H1 (cell line): ENCODE measurements at regions not wholly inside any gene's neighbourhood (a gene's known extent, or its start where the extent isn't known, plus 50 kb on each side); places are given as distances from the start of the nearest gene placed in this dataset.

ENCODE experiments used
- CTCF ChIA-PET: fragments of 300-600 bp; sonication (Branson Sonifier 250); formaldehyde crosslinking; loops from one replicate; lab custom pipeline; 2021; ENCODE audit not compliant: partially characterized antibody; lab: Charles Lee
- POLR2A ChIA-PET: fragments of 300-600 bp; sonication (Branson Sonifier 250); formaldehyde crosslinking; loops from one replicate; lab custom pipeline; 2021; ENCODE audit warnings: inconsistent platforms; ENCODE audit not compliant: partially characterized antibody; lab: Charles Lee
- DNase-seq, 2 experiments: peaks; one replicate each; pipeline versions ENCODE4 v3.0.0 to v3.0.0-alpha.2; 2010 to 2022; ENCODE audit warnings: low spot score in 2 of 2, low read depth in 1 of 2, mixed read lengths in 1 of 2
- FAIRE-seq: peaks from 2 replicates; lab custom pipeline; 2011; peaks lifted over from hg19 to GRCh38; lab: Jason Lieb, UNC
- H2AFZ ChIP-seq: 2 replicates; pipeline ENCODE4 v1.8.1; 2012; ENCODE audit warnings: low read length, inconsistent platforms
- H2AK5ac ChIP-seq: 2 replicates; pipeline ENCODE4 v1.6.1; 2013; ENCODE audit warnings: low read depth, low read length
- H2BK120ac ChIP-seq: replicated peaks from 2 replicates; pipeline ENCODE3; 2013; ENCODE audit warnings: low read depth, low read length, inconsistent platforms
- H2BK12ac ChIP-seq: 2 replicates; pipeline ENCODE4 v1.6.1; 2013; ENCODE audit warnings: low read depth, low read length
- H2BK15ac ChIP-seq: 2 replicates; pipeline ENCODE4 v1.6.1; 2013; ENCODE audit warnings: low read length
- H2BK20ac ChIP-seq: 2 replicates; pipeline ENCODE4 v1.6.1; 2013; ENCODE audit warnings: low read length
- H2BK5ac ChIP-seq: 2 replicates; pipeline ENCODE4 v1.6.1; 2013; ENCODE audit warnings: low read depth, low read length
- H3K14ac ChIP-seq: 2 replicates; pipeline ENCODE4 v1.6.1; 2013; ENCODE audit warnings: inconsistent platforms; ENCODE audit not compliant: insufficient read length
- H3K18ac ChIP-seq: 2 replicates; pipeline ENCODE4 v1.6.1; 2013; ENCODE audit warnings: low read length; ENCODE audit errors: extremely low read depth
- H3K23ac ChIP-seq: 2 replicates; pipeline ENCODE4 v1.6.1; 2013; ENCODE audit warnings: inconsistent platforms; ENCODE audit not compliant: insufficient read length
- H3K23me2 ChIP-seq: 2 replicates; pipeline ENCODE4 v1.6.1; 2013; ENCODE audit warnings: low read depth, low read length
- H3K27ac ChIP-seq: 2 replicates; pipeline ENCODE4 v1.6.1; 2011; ENCODE audit warnings: low read depth, low read length, inconsistent platforms
- H3K27me3 ChIP-seq, 4 experiments: replicated peaks in 1 of 4; 1 replicate in 1 of 4; 2 replicates in 3 of 4; pipeline versions ENCODE4 v1.6.1 to v1.8.1; 2011 to 2013; ENCODE audit warnings: low read length in 3 of 4, mild to moderate bottlenecking in 3 of 4, inconsistent platforms in 2 of 4, mixed read lengths in 2 of 4, moderate library complexity in 1 of 4; ENCODE audit not compliant: control insufficient read depth in 3 of 4, insufficient read depth in 3 of 4; ENCODE audit errors: extremely low read depth in 1 of 4
- H3K36me3 ChIP-seq, 4 experiments: 2 replicates each; pipeline versions ENCODE4 v1.6.1 to v1.8.1; 2011 to 2013; ENCODE audit warnings: mild to moderate bottlenecking in 4 of 4, low read length in 3 of 4, moderate library complexity in 2 of 4, control low read depth in 1 of 4, inconsistent platforms in 1 of 4; ENCODE audit not compliant: insufficient read depth in 4 of 4, control insufficient read depth in 2 of 4
- H3K4ac ChIP-seq: replicated peaks from 2 replicates; pipeline ENCODE3; 2013; ENCODE audit warnings: low read length, low read depth, mixed read lengths, inconsistent platforms; ENCODE audit not compliant: insufficient read length
- H3K4me1 ChIP-seq, 4 experiments: replicated peaks in 1 of 4; 1 replicate in 1 of 4; 2 replicates in 3 of 4; pipeline versions ENCODE4 v1.6.1 to v1.8.1; 2011 to 2013; ENCODE audit warnings: low read length in 3 of 4, inconsistent platforms in 2 of 4, mixed read lengths in 1 of 4; ENCODE audit not compliant: insufficient read depth in 4 of 4, control insufficient read depth in 3 of 4
- H3K4me2 ChIP-seq, 2 experiments: 2 replicates each; pipeline versions ENCODE4 v1.6.1 to v1.8.1; 2011 to 2013; ENCODE audit warnings: low read depth in 2 of 2, low read length in 2 of 2, control low read depth in 1 of 2, inconsistent platforms in 1 of 2, mild to moderate bottlenecking in 1 of 2; ENCODE audit not compliant: insufficient read depth in 1 of 2
- H3K4me3 ChIP-seq, 4 experiments: fragments of 200-600, 300-600 bp in 1 of 4; sonication (generic), shearing (Covaris generic), sonication (Bioruptor Twin) in 1 of 4; 2 replicates each; pipeline versions ENCODE4 v1.5.1 to v1.8.1; 2011 to 2016; ENCODE audit warnings: low read length in 4 of 4, low read depth in 3 of 4, control low read depth in 2 of 4, inconsistent platforms in 2 of 4, mild to moderate bottlenecking in 2 of 4, mixed read lengths in 1 of 4, moderate library complexity in 1 of 4; ENCODE audit not compliant: insufficient read depth in 2 of 4; ENCODE audit errors: extremely low read depth in 1 of 4
- H3K56ac ChIP-seq: replicated peaks from 2 replicates; pipeline ENCODE3; 2013; ENCODE audit warnings: low read depth, mild to moderate bottlenecking, mixed read lengths, low read length, inconsistent platforms; ENCODE audit not compliant: insufficient read length
- H3K79me1 ChIP-seq: 2 replicates; pipeline ENCODE4 v1.6.1; 2013; ENCODE audit warnings: low read depth, low read length, control low read depth
- H3K79me2 ChIP-seq, 2 experiments: 2 replicates each; pipeline versions ENCODE4 v1.6.1 to v1.8.1; 2012 to 2013; ENCODE audit warnings: low read length in 2 of 2, mild to moderate bottlenecking in 2 of 2, inconsistent platforms in 1 of 2; ENCODE audit not compliant: insufficient read depth in 2 of 2, control insufficient read depth in 1 of 2
- H3K9ac ChIP-seq, 4 experiments: replicated peaks in 1 of 4; 1 replicate in 1 of 4; 2 replicates in 3 of 4; pipeline versions ENCODE4 v1.6.1 to v1.8.1; 2011 to 2013; ENCODE audit warnings: low read depth in 3 of 4, low read length in 3 of 4, control low read depth in 2 of 4, mild to moderate bottlenecking in 2 of 4, moderate library complexity in 2 of 4, inconsistent platforms in 1 of 4; ENCODE audit errors: extremely low read depth in 1 of 4
- H3K9me3 ChIP-seq, 2 experiments: 2 replicates each; pipeline versions ENCODE4 v1.6.1 to v1.8.1; 2012 to 2013; ENCODE audit warnings: mild to moderate bottlenecking in 2 of 2, moderate library complexity in 2 of 2, control low read depth in 1 of 2, inconsistent platforms in 1 of 2, low read depth in 1 of 2, low read length in 1 of 2, mixed read lengths in 1 of 2; ENCODE audit not compliant: insufficient read depth in 2 of 2
- H4K20me1 ChIP-seq, 2 experiments: replicated peaks in 1 of 2; 2 replicates each; pipeline versions ENCODE3 to v1.8.1; 2011 to 2013; ENCODE audit warnings: inconsistent platforms in 2 of 2, low read length in 2 of 2, mild to moderate bottlenecking in 1 of 2; ENCODE audit not compliant: insufficient read depth in 2 of 2, control insufficient read depth in 1 of 2
- H4K5ac ChIP-seq: 2 replicates; pipeline ENCODE4 v1.6.1; 2013; ENCODE audit warnings: low read length, low read depth, mixed read lengths, inconsistent platforms; ENCODE audit not compliant: insufficient read length
- H4K8ac ChIP-seq: 2 replicates; pipeline ENCODE4 v1.8.0; 2013; ENCODE audit warnings: mild to moderate bottlenecking, moderate library complexity, low read length, inconsistent platforms; ENCODE audit not compliant: insufficient read depth; ENCODE audit errors: extremely low read depth
- H4K91ac ChIP-seq: replicated peaks from 2 replicates; pipeline ENCODE3; 2013; ENCODE audit warnings: low read length, mixed read lengths, inconsistent platforms; ENCODE audit not compliant: insufficient read length
- EP300 ChIP-seq, 2 experiments: IDR thresholded peaks; 1 replicate in 1 of 2; 2 replicates in 1 of 2; pipeline ENCODE4 v1.6.1; 2011 to 2012; ENCODE audit warnings: low read depth in 2 of 2, low read length in 2 of 2, mild to moderate bottlenecking in 2 of 2, borderline replicate concordance in 1 of 2, inconsistent platforms in 1 of 2, moderate library complexity in 1 of 2
- HDAC6 ChIP-seq: IDR thresholded peaks from one replicate; pipeline ENCODE4 v1.7.1; 2012; ENCODE audit warnings: low read depth, mild to moderate bottlenecking, inconsistent platforms, low read length, moderate library complexity
- KDM1A ChIP-seq: fragments of 200-600, 300-600 bp; sonication (generic); IDR thresholded peaks from 2 replicates; pipeline ENCODE4 v1.7.1; 2016; ENCODE audit warnings: mild to moderate bottlenecking, low read length, borderline replicate concordance
- PHF8 ChIP-seq: fragments of 200-600 bp; sonication (generic); conservative IDR thresholded peaks from 2 replicates; pipeline ENCODE4 v1.7.1; 2012; ENCODE audit warnings: low read depth, mild to moderate bottlenecking, inconsistent platforms, low read length, moderate library complexity
- POU5F1 ChIP-seq: IDR thresholded peaks from 2 replicates; pipeline ENCODE4 v1.6.1; 2011; ENCODE audit warnings: low read depth, mild to moderate bottlenecking, low read length, moderate library complexity
- RBBP5 ChIP-seq: IDR thresholded peaks from 2 replicates; pipeline ENCODE4 v1.7.1; 2012; ENCODE audit warnings: low read depth, mild to moderate bottlenecking, inconsistent platforms, low read length, moderate library complexity, borderline replicate concordance
- RXRA ChIP-seq: IDR thresholded peaks from 2 replicates; pipeline ENCODE4 v1.6.1; 2011; ENCODE audit warnings: low read depth, mild to moderate bottlenecking, low read length, moderate library complexity; ENCODE audit not compliant: insufficient read depth
- SIRT6 ChIP-seq: IDR thresholded peaks from one replicate; pipeline ENCODE4 v1.7.1; 2012; ENCODE audit warnings: low read length, inconsistent platforms
- ZNF274 ChIP-seq: IDR thresholded peaks from 2 replicates; pipeline ENCODE4 v1.7.0; 2012; ENCODE audit warnings: low read length, borderline replicate concordance; ENCODE audit errors: extremely low read depth
- WGBS, 2 experiments: shearing (Covaris generic) in 1 of 2; methylation state at CpG; one replicate each; pipeline versions ENCODE4 v1.1.6 to v1.1.7; 2013 to 2015; ENCODE audit warnings: low lambda C conversion rate in 2 of 2, mixed read lengths in 2 of 2, inconsistent platforms in 1 of 2, low coverage in 1 of 2, missing lambda C conversion rate in 1 of 2; ENCODE audit not compliant: insufficient replicate concordance in 2 of 2, insufficient coverage in 1 of 2, insufficient read length in 1 of 2; ENCODE audit errors: extremely low coverage in 1 of 2, missing lambda C conversion rate in 1 of 2; 5-methylcytosine and 5-hydroxymethylcytosine counted together

DNA sequence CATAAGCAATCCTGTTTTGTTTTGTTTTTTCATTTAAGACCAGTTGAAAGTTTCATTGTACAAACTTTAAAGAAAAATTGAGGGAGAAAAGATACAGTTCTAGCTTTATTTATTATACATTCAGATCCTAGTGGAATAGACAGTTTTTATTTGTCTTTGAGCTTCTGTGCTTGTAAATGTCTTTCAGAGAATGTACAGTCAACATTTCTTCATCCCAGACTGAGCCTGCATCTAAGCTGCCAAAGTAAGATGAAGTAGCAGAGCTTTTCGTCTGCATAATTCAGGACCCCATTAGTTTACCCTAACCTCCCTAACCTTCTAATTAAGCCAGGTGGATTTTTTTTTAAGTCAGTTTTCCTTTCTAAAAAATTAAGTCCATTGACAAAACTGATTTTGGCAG, 516.7 kb upstream of the HTR2A start:
- Histone ChIP-seq H3K14ac (no peak overlapping the region), H3K4me3 (no peak overlapping the region), H3K79me1 (no peaks in the 10 kb centered on the region), H3K36me3 (no peaks in the 10 kb centered on the region), H3K23me2 (no peaks in the 10 kb centered on the region), H3K4me2 (no peak overlapping the region), H3K4me1 (no peaks in the 10 kb centered on the region), H4K20me1 (no peaks in the 10 kb centered on the region), H3K23ac (no peak overlapping the region), H3K79me2 (no peaks in the 10 kb centered on the region), H3K9me3 (no peaks in the 10 kb centered on the region), H4K8ac (no peak overlapping the region), H3K27ac (no peak overlapping the region), H3K4ac (no peak overlapping the region), H4K91ac (no peak overlapping the region), H3K18ac (no peak overlapping the region), H4K5ac (no peak overlapping the region), H2BK12ac (no peak overlapping the region), H2AK5ac (no peak overlapping the region), H3K9ac (no peak overlapping the region), H3K27me3 (no peaks in the 10 kb centered on the region), H3K56ac (no peak overlapping the region), H2BK15ac (no peak overlapping the region), H2BK20ac (no peak overlapping the region), H2BK120ac (no peak overlapping the region), H2AFZ (no peak overlapping the region), H2BK5ac (no peak overlapping the region)
- 79% methylated on average over 1 of the region's 1 CpG; no CpG with 5 or more reads in 1 of the 2 experiments for WGBS, 2 experiments
- ChIA-PET CTCF (interaction anchor here (0.6 to 3.4 kb wide), 2 partner anchors 17 to 315 kb away, joined by 3 to 9 read pairs; no protein-coding TSS in a partner anchor), POLR2A (interaction anchor here (0.5 kb wide), 1 partner anchor 601 kb away, joined by 5 read pairs; no protein-coding TSS in a partner anchor)
- no peak for DNase-seq
- no peak for TF ChIP-seq PHF8
- no peak for TF ChIP-seq SIRT6
- no peak for TF ChIP-seq HDAC6
- no peak for TF ChIP-seq KDM1A
- no peak for TF ChIP-seq ZNF274
- TF ChIP-seq RXRA: no peak
- TF ChIP-seq POU5F1: no peak
- TF ChIP-seq EP300 (IDR thresholded peaks at IDR 0.05; ENCODE audit: borderline replicate concordance in 1 of 2, low read depth in 2 of 2, low read length in 2 of 2): no peak
- no peak for TF ChIP-seq RBBP5
- no peak for FAIRE-seq
